HG03095 (cell line): ENCODE measurements at regions not wholly inside any gene's neighbourhood (a gene's known extent, or its start where the extent isn't known, plus 50 kb on each side); places are given as distances from the start of the nearest gene placed in this dataset.

Experiments
- ATAC-seq: cut with Tn5 transposase; IDR thresholded peaks from one replicate; pipeline ENCODE4 v1.9.1; 2021; ENCODE audit warnings: moderate library complexity; ENCODE audit not compliant: unreplicated experiment

- no peak for ATAC-seq
Measured at GRCh38 chr10:131480066-131480465, 168.5 kb upstream of the TCERG1L start.

DNA sequence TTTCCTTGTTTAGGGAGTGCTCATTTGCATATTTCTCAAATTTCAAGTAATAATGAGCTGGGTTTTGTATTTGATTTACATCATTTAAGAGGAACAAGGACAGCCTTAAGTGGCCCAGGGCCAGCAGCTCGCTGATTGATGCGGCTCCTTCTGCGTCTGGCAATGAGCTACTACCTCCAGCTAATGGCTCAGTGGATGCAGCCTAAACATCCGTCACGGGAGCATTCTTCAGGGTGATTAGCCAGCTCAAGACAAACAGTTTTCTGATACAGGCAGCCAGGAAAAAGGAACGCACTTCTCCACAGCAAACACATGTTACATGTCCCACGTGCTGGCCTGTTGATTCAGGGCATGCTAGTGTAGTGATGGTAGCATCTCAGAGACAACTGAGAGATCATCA lies 169.3 kb upstream of the TCERG1L start:
- ATAC-seq: no peak

- ATAC-seq: no peak
Measured at GRCh38 chr10:131485732-131486131, 174.2 kb upstream of the TCERG1L start.

GRCh38 chr10:131487822-131488221 lies 176.3 kb upstream of the TCERG1L start:
- no peak for ATAC-seq

DNA sequence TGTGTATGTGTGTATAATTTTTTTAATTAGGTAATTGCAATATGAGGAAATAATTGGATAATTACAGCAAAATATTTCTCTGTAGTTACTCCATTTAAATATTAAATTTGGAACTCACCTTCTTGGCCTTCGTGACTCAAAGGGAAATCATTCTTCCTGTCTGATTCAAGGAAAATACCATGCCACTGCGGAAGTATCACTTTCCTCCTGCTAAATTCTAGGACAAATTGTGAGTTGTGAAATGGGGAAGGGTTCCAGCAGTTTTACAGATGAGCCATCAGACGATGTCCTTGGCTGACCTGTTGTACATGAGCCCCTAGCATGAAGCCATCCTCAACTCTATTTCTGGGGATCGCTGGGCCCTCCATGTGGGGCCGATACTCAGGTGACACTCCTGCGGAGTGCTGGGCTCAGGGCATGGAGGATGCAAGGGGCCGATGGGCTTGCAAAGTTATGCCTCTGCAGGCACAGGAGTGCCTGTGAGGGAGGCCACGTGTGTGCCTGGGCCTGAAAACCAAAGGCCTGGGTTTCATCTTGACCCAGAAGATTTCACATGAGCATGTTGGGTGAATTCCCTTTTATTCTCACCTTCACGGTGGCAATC lies 179.6 kb upstream of the TCERG1L start:
- ATAC-seq: no peak

DNA sequence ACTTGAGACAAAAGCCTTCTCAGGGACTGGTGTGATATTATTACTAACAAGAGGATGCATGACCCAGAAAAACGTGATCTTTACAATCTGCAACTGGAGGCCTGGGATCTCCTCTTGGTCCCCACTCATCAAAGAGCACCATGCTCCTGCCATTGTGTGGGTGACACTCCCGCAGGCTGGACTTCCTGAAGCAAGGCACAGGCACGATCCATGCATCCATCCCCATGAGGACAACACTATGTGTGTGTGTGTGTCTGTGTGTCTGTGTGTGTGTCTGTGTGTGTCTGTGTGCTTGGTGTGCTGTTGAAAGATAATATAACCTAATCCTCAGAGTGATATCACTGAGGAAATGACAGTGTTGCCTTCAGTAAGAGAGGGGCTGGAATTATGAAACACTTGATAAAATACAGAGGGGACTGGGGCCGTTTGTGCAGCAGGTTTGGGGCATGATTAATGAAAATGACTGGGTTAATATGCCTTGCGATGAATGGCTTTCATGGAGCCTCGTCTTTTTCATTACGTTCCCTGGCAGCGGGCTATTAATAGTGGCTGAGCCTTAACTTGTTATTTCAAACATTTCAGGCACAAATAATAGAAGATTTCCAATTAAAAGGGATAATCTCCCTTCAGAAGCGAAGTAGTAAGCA lies 180.8 kb upstream of the TCERG1L start:
- ATAC-seq: no peak

DNA sequence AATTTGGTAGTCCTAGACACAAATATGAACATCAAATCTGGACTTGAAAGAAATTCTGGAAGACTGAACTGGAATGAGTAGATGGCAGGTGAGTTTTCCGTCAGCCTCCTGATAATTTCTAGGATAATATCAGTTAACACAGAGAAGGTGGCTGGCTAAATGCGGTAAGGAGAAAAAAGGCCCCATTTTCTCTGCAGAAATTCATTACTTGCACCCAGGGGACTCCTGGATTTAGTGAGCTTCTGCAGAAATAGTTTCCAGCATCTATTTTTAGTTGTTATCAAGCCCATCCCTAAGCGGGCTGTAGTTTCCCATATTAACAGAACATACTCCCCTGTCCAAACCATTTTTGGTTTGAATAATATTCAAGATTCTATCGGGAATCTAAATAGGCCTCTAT lies 181.9 kb upstream of the TCERG1L start:
- ATAC-seq: no peak

GRCh38 chr10:131494451-131494850 lies 182.9 kb upstream of the TCERG1L start:
- ATAC-seq: no peak

DNA sequence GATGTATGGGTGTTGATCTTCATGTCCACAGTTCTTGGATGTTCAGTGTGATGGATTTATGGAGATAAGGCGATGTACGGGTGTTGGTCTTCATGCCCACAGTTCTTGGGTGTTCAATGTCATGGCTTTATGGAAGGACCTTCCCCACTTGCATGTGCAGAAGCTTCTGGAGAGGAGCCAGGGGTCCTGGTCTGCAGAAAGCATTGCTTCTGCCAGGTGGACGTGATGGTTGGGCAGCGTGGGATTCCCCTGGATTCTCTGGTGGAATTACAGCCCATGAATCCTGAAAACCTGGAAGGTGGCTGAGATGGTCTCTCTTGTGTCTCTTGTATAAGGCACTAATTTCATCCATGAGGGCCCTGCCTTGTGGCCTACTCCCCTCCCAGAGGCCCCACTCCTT lies 183.7 kb upstream of the TCERG1L start:
- ATAC-seq: no peak

- no peak for ATAC-seq
Measured at GRCh38 chr10:131495892-131496291, 184.4 kb upstream of the TCERG1L start.

- no peak for ATAC-seq
Measured at GRCh38 chr10:131496351-131497052, 185.0 kb upstream of the TCERG1L start.

GRCh38 chr10:131499566-131499965 lies 188.0 kb upstream of the TCERG1L start:
- ATAC-seq: no peak

DNA sequence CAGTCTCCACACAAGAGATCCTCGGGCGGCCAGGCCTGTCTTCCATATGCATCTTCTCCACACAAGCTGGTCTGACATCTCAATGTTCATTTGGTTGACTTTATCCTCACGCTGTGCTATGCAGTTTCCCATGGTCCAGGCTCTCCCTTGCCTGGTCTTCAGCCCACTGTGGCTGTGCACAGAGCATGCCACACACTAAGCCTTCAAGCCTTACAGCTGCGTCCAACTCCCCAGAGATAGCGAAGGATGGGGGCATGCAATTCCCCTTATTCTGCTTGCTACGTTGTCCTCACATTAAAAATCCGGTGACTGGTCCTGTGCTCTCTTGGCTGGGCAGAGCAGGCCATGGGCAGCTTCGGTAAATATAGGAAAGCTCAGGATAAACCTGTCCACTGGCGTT lies 188.7 kb upstream of the TCERG1L start:
- no peak for ATAC-seq

DNA sequence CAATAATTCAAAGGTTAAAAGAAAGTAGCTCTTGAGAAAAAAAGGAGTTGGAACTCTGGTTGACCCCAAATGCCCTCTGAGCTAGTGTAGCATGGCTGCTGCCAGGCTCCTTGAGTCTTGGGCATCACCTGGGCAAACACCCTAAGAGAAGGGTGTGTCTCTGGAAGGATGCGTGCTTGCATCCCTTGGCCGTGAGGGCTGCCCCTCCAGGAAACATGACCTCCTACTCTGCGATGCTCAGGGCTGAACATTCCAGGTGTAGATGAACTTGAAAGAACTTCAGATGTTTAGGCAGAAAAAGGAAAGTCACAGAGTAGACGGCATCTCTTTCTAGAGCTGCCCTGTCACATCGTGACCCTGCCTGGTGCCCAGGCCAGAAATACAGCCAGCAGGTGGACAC lies 189.4 kb upstream of the TCERG1L start:
- ATAC-seq: no peak

- ATAC-seq: no peak
Measured at GRCh38 chr10:131503992-131504391, 192.5 kb upstream of the TCERG1L start.

GRCh38 chr10:131511391-131511790 lies 199.9 kb upstream of the TCERG1L start:
- no peak for ATAC-seq

DNA sequence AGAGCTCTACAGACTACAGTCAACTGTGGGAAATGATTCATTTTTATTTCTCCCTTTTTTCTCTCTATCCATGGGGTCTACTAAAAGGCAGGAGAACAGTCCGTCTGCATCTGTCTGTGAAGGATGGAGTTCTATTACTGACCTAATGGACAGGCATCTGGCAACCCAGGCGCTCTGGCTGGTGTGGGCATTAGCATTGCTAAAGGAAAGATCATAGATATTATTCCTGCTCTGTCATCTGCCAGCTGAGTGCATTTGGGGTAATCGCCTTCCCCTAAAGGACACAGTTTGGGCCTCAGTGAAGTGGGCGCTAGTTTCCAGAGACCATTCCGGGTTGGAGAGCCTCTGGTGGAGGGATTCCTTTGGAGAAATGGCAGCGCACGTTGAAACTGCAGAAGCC lies 201.3 kb upstream of the TCERG1L start:
- no peak for ATAC-seq

DNA sequence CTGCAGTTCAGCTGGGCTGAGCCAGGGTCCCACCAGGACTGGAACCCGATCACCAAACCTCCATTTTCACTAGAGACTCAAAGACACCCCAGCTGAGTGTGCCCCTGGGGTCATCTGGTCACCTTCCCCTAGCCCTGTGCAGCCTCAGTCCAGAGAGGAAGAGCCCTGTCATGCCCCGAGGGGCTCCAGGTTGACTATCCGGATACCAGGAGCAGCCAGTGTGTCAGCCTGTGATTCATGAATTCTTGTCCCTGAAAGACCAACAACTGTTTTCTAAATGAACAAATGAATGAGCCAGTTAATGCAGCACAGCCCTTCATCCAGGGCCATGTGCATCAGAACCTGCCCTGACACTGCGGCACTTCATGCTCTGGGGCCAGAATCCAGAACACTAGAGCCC lies 201.9 kb upstream of the TCERG1L start:
- no peak for ATAC-seq

GRCh38 chr10:131513901-131514300 lies 202.4 kb upstream of the TCERG1L start:
- no peak for ATAC-seq

GRCh38 chr10:131514454-131514853 lies 202.9 kb upstream of the TCERG1L start:
- no peak for ATAC-seq

GRCh38 chr10:131516285-131516684 lies 204.8 kb upstream of the TCERG1L start:
- ATAC-seq: no peak

DNA sequence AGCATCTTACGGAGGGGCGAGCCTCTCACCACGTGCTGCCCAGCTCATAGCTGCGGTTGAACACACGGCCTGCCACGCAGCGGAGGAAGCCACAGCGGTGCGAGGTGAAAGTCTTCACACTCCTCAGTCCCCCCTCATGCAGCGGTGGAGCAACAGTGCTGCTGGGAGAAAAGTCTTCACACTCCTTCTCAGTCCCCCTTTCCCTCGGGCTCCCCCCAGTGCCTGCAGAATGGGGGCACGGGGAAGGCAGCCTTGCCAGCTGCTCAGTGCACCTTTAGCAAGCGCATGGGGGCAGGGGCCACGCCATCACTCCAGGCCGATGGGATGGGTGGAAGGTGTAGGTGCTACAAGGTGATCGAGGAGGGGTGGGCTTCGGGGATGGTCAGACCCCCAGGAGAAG lies 206.3 kb upstream of the TCERG1L start:
- ATAC-seq: no peak
